A549 (cell line): ENCODE measurements at regions not wholly inside any gene's neighbourhood (a gene's known extent, or its start where the extent isn't known, plus 50 kb on each side); places are given as distances from the start of the nearest gene placed in this dataset.
"Not testable (repeated sequence)": the region's sequence is repeated elsewhere in the genome, so short reads cannot be mapped to it uniquely, and the experiment has no call there.

Source experiments
- BHLHE40 ChIP-seq: IDR thresholded peaks from 2 replicates; pipeline ENCODE4 v1.6.1; 2012; ENCODE audit warnings: low read depth, low read length, inconsistent platforms
- CBX2 ChIP-seq: fragments of 200-600 bp; sonication (generic); IDR thresholded peaks from 2 replicates; pipeline ENCODE4 v1.6.1; 2016; ENCODE audit warnings: low read depth, mild to moderate bottlenecking, borderline replicate concordance
- CBX8 ChIP-seq: fragments of 200-600 bp; sonication (generic); IDR thresholded peaks from 2 replicates; pipeline ENCODE4 v1.6.1; 2016
- CHD2 ChIP-seq: fragments of 150-350 bp; IDR thresholded peaks from 2 replicates; pipeline ENCODE4 v1.6.1; 2014; ENCODE audit warnings: low read length; ENCODE audit not compliant: partially characterized antibody
- JUN ChIP-seq, 2 experiments: fragments of >200 bp; sonication (Bioruptor Twin); formaldehyde crosslinking; IDR thresholded peaks; 2 replicates in 1 of 2; 3 replicates in 1 of 2; pipeline ENCODE4 v1.6.1; 2016 to 2017
- POLR2A ChIP-seq: IDR thresholded peaks from 2 replicates; pipeline ENCODE4 v1.6.1; 2012; ENCODE audit warnings: mild to moderate bottlenecking, low read length
- POLR2AphosphoS2 ChIP-seq: conservative IDR thresholded peaks from 2 replicates; pipeline ENCODE4 v1.6.1; 2012; ENCODE audit warnings: low read length, improper control_type of control experiment, inconsistent platforms
- RCOR1 ChIP-seq: fragments of 150-350 bp; IDR thresholded peaks from 2 replicates; pipeline ENCODE4 v1.6.1; 2014; ENCODE audit warnings: antibody characterized with exemption, low read length, low read depth
- ZC3H11A ChIP-seq: fragments of 450-650 bp; IDR thresholded peaks from 2 replicates; pipeline ENCODE4 v1.6.1; 2014; ENCODE audit warnings: antibody characterized with exemption, mild to moderate bottlenecking
- TF ChIP-seq, protein P1 (sequence below): fragments of >200 bp; sonication (Bioruptor Twin); formaldehyde crosslinking; IDR thresholded peaks from 3 replicates; pipeline ENCODE4 v1.5.1; 2016
- TF ChIP-seq, protein P2 (sequence below): IDR thresholded peaks from 2 replicates; pipeline ENCODE4 v1.6.1; 2012
- TF ChIP-seq, protein P3 (sequence below): fragments of 450-650 bp; IDR thresholded peaks from 2 replicates; pipeline ENCODE4 v1.6.1; 2014; ENCODE audit warnings: antibody characterized with exemption

DNA sequence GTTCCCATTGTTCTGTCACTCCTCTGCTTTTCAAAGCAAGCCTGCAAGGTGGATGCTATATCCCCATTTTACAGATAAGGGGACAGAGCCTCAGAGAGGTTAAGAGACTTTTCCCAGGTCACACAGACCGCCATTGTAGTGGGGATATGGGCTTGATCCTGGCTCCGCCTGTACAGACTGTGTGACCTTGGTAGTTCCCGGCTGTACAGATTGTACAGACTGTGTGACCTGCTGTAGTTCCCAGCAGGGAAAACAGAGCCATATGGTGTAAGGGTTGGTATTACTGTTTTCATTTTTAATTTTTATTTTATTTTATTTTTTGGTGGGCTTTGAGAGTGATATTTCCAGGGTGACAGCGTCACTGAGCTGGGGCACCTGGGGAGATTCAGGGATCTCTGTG lies 63.2 kb upstream of the FAM153A start:
- TF ChIP-seq, protein P1, sequence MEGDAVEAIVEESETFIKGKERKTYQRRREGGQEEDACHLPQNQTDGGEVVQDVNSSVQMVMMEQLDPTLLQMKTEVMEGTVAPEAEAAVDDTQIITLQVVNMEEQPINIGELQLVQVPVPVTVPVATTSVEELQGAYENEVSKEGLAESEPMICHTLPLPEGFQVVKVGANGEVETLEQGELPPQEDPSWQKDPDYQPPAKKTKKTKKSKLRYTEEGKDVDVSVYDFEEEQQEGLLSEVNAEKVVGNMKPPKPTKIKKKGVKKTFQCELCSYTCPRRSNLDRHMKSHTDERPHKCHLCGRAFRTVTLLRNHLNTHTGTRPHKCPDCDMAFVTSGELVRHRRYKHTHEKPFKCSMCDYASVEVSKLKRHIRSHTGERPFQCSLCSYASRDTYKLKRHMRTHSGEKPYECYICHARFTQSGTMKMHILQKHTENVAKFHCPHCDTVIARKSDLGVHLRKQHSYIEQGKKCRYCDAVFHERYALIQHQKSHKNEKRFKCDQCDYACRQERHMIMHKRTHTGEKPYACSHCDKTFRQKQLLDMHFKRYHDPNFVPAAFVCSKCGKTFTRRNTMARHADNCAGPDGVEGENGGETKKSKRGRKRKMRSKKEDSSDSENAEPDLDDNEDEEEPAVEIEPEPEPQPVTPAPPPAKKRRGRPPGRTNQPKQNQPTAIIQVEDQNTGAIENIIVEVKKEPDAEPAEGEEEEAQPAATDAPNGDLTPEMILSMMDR = not testable (repeated sequence)
- TF ChIP-seq POLR2A; CBX2; CHD2; RCOR1; CBX8; JUN (IDR thresholded peaks at IDR 0.05); POLR2AphosphoS2; ZC3H11A; BHLHE40: not testable (repeated sequence)
- TF ChIP-seq, protein P2, sequence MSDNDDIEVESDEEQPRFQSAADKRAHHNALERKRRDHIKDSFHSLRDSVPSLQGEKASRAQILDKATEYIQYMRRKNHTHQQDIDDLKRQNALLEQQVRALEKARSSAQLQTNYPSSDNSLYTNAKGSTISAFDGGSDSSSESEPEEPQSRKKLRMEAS = not testable (repeated sequence)
- TF ChIP-seq, protein P3, sequence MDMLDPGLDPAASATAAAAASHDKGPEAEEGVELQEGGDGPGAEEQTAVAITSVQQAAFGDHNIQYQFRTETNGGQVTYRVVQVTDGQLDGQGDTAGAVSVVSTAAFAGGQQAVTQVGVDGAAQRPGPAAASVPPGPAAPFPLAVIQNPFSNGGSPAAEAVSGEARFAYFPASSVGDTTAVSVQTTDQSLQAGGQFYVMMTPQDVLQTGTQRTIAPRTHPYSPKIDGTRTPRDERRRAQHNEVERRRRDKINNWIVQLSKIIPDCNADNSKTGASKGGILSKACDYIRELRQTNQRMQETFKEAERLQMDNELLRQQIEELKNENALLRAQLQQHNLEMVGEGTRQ = not testable (repeated sequence)
